Osteoblast (primary cell): ENCODE measurements at regions not wholly inside any gene's neighbourhood (a gene's known extent, or its start where the extent isn't known, plus 50 kb on each side); places are given as distances from the start of the nearest gene placed in this dataset.

Experiments
- DNase-seq: peaks from one replicate; pipeline ENCODE4 v3.0.0; 2011; ENCODE audit warnings: low spot score, mixed read lengths; ENCODE audit not compliant: insufficient read length; ENCODE audit errors: missing footprints
- H2AFZ ChIP-seq: 2 replicates; pipeline ENCODE4 v1.6.0; 2011; ENCODE audit warnings: mild to moderate bottlenecking, low read length
- H3K27ac ChIP-seq: 2 replicates; pipeline ENCODE4 v1.5.1; 2011; ENCODE audit warnings: mild to moderate bottlenecking, low read depth, low read length, moderate library complexity
- H3K27me3 ChIP-seq: 2 replicates; pipeline ENCODE4 v1.6.0; 2012; ENCODE audit warnings: mild to moderate bottlenecking, control low read depth, inconsistent platforms, low read length, moderate library complexity; ENCODE audit not compliant: insufficient read depth
- H3K36me3 ChIP-seq: 2 replicates; pipeline ENCODE4 v1.5.1; 2011; ENCODE audit warnings: mild to moderate bottlenecking, low read length, control low read depth, moderate library complexity; ENCODE audit not compliant: insufficient read depth
- H3K4me1 ChIP-seq: 2 replicates; pipeline ENCODE4 v1.5.1; 2011; ENCODE audit warnings: mild to moderate bottlenecking, low read length, control low read depth, moderate library complexity; ENCODE audit not compliant: insufficient read depth
- H3K4me2 ChIP-seq: 2 replicates; pipeline ENCODE4 v1.6.0; 2011; ENCODE audit warnings: mild to moderate bottlenecking, low read length; ENCODE audit not compliant: insufficient read depth
- H3K4me3 ChIP-seq: fragments of 200-600 bp; sonication (generic); 3 replicates; pipeline ENCODE4 v1.5.1; 2012; ENCODE audit warnings: mild to moderate bottlenecking, low read length, inconsistent platforms; ENCODE audit not compliant: insufficient read depth
- H3K79me2 ChIP-seq: 2 replicates; pipeline ENCODE4 v1.6.0; 2012; ENCODE audit warnings: mild to moderate bottlenecking, low read length, control low read depth, inconsistent platforms; ENCODE audit not compliant: insufficient read depth
- H3K9me3 ChIP-seq: 2 replicates; pipeline ENCODE4 v1.5.1; 2011; ENCODE audit warnings: low read depth, low read length, control low read depth
- H4K20me1 ChIP-seq: 2 replicates; pipeline ENCODE4 v1.6.0; 2012; ENCODE audit warnings: mild to moderate bottlenecking, low read length, control low read depth; ENCODE audit not compliant: insufficient read depth
- TF ChIP-seq, protein P1 (sequence below): IDR thresholded peaks from 2 replicates; pipeline ENCODE4 v1.5.1; 2011; ENCODE audit warnings: mild to moderate bottlenecking, low read depth, low read length, moderate library complexity; ENCODE audit errors: extremely low read depth

DNA sequence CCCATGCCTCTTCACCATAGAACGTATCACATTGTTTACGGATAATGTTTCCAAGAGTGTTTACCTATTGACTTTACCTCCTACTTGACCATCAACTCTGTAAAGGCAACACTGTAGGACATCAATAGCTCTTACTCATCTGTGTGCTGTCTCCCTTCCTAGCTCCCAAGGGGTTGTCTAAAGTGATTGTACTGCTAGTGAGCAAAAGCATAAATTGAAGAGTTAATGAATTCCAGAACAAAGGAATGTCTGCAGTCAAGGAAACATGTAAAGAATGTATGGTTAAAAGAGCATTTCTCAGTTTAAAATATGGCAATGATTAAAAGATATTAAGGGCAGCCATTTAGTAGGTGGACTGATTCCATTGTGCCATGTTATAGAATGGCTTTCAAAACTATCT is 985.4 kb downstream of the TBC1D32 start:
- Histone ChIP-seq H3K4me2 (no peak overlapping the region), H3K27ac (no peak overlapping the region), H3K4me3 (no peak overlapping the region), H3K9me3 (no peaks in the 10 kb centered on the region), H3K4me1 (no peaks in the 10 kb centered on the region), H4K20me1 (no peaks in the 10 kb centered on the region), H3K79me2 (no peaks in the 10 kb centered on the region), H3K36me3 (no peaks in the 10 kb centered on the region), H2AFZ (no peak overlapping the region), H3K27me3 (no peaks in the 10 kb centered on the region)
- no peak for DNase-seq
- TF ChIP-seq, protein P1, sequence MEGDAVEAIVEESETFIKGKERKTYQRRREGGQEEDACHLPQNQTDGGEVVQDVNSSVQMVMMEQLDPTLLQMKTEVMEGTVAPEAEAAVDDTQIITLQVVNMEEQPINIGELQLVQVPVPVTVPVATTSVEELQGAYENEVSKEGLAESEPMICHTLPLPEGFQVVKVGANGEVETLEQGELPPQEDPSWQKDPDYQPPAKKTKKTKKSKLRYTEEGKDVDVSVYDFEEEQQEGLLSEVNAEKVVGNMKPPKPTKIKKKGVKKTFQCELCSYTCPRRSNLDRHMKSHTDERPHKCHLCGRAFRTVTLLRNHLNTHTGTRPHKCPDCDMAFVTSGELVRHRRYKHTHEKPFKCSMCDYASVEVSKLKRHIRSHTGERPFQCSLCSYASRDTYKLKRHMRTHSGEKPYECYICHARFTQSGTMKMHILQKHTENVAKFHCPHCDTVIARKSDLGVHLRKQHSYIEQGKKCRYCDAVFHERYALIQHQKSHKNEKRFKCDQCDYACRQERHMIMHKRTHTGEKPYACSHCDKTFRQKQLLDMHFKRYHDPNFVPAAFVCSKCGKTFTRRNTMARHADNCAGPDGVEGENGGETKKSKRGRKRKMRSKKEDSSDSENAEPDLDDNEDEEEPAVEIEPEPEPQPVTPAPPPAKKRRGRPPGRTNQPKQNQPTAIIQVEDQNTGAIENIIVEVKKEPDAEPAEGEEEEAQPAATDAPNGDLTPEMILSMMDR = no peak

GRCh38 chr6:120328521-120328920 is 979.0 kb upstream of the MAN1A1 start:
- TF ChIP-seq, protein P1 = no peak
- no peaks in the 10 kb centered on the region for H3K79me2 ChIP-seq
- H3K36me3 ChIP-seq = no peaks in the 10 kb centered on the region
- H3K4me1 ChIP-seq = no peaks in the 10 kb centered on the region
- H3K27ac ChIP-seq = no peak overlapping the region
- H3K4me3 ChIP-seq = no peak overlapping the region
- no peak overlapping the region for H3K4me2 ChIP-seq
- H4K20me1 ChIP-seq = no peaks in the 10 kb centered on the region
- DNase-seq = no peak
- H3K27me3 ChIP-seq = no peaks in the 10 kb centered on the region
- H3K9me3 ChIP-seq = peaks cover 2% of the 10 kb centered on the region
- no peak overlapping the region for H2AFZ ChIP-seq

GRCh38 chr6:120320481-120321162 is 971.1 kb upstream of the MAN1A1 start:
- Histone ChIP-seq H3K9me3 (no peaks in the 10 kb centered on the region), H3K27ac (no peak overlapping the region), H4K20me1 (no peaks in the 10 kb centered on the region), H2AFZ (no peak overlapping the region), H3K4me2 (no peak overlapping the region), H3K4me1 (no peaks in the 10 kb centered on the region), H3K79me2 (no peaks in the 10 kb centered on the region), H3K4me3 (no peak overlapping the region), H3K36me3 (no peaks in the 10 kb centered on the region), H3K27me3 (no peaks in the 10 kb centered on the region)
- DNase-seq = no peak
- TF ChIP-seq, protein P1 = no peak

GRCh38 chr6:120304223-120304622 is 954.7 kb upstream of the MAN1A1 start:
- no peaks in the 10 kb centered on the region for H3K9me3 ChIP-seq
- no peak overlapping the region for H3K4me2 ChIP-seq
- no peak for DNase-seq
- H4K20me1 ChIP-seq = no peaks in the 10 kb centered on the region
- no peak overlapping the region for H2AFZ ChIP-seq
- H3K27me3 ChIP-seq = no peaks in the 10 kb centered on the region
- H3K36me3 ChIP-seq = no peaks in the 10 kb centered on the region
- no peak overlapping the region for H3K4me3 ChIP-seq
- no peak overlapping the region for H3K27ac ChIP-seq
- H3K79me2 ChIP-seq = no peaks in the 10 kb centered on the region
- H3K4me1 ChIP-seq = no peaks in the 10 kb centered on the region
- TF ChIP-seq, protein P1 = no peak
